Tibial nerve (tissue), 4 donors: ENCODE measurements at regions not wholly inside any gene's neighbourhood (a gene's known extent, or its start where the extent isn't known, plus 50 kb on each side); places are given as distances from the start of the nearest gene placed in this dataset.

ENCODE experiments used
- DNase-seq, 2 donors: peaks; one replicate each; pipeline ENCODE4 v3.0.0-alpha.2; 2019; ENCODE audit warnings: low spot score in 2 of 2
- H3K27ac ChIP-seq, 4 donors: fragments of 200-600 bp; sonication (generic) in 3 of 4; one replicate each; pipeline ENCODE4 v1.5.1; 2017 to 2019; ENCODE audit warnings: mild to moderate bottlenecking in 1 of 4
- H3K27me3 ChIP-seq, 2 donors: fragments of 200-600 bp; sonication (generic) in 1 of 2; one replicate each; pipeline versions ENCODE4 v1.5.1 to v1.6.0; 2017 to 2019
- H3K36me3 ChIP-seq, 3 donors: fragments of 200-600 bp; sonication (generic); one replicate each; pipeline ENCODE4 v1.5.1; 2018 to 2019
- H3K4me1 ChIP-seq, 4 donors: fragments of 200-600 bp; sonication (generic) in 3 of 4; one replicate each; pipeline ENCODE4 v1.5.1; 2017 to 2019
- H3K4me3 ChIP-seq, 4 donors: fragments of 200-600 bp; sonication (generic) in 3 of 4; one replicate each; pipeline ENCODE4 v1.5.1; 2017 to 2019; ENCODE audit warnings: mild to moderate bottlenecking in 1 of 4, moderate library complexity in 1 of 4
- H3K9me3 ChIP-seq, 4 donors: fragments of 200-600 bp; sonication (generic) in 3 of 4; one replicate each; pipeline ENCODE4 v1.5.1; 2017 to 2019
- EP300 ChIP-seq, 2 donors: sonication (generic); formaldehyde crosslinking; IDR thresholded peaks; one replicate each; pipeline ENCODE4 v1.6.1; 2017; ENCODE audit warnings: antibody characterized with exemption in 2 of 2, mild to moderate bottlenecking in 1 of 2
- POLR2A ChIP-seq, 2 donors: fragments of 450-650 bp; IDR thresholded peaks; one replicate each; pipeline ENCODE4 v1.6.1; 2017; ENCODE audit warnings: antibody characterized with exemption in 2 of 2, mild to moderate bottlenecking in 2 of 2, moderate library complexity in 2 of 2
- WGBS, 2 donors: methylation state at CpG; one replicate each; pipeline ENCODE4 v1.1.5; 2018; 5-methylcytosine and 5-hydroxymethylcytosine counted together
- TF ChIP-seq, protein P1 (sequence below), 5 experiments: fragments of 200-600 bp in 3 of 5; fragments of 450-650 bp in 2 of 5; sonication (generic) in 3 of 5; IDR thresholded peaks; one replicate each; pipeline ENCODE4 v1.5.1; 2016 to 2019; ENCODE audit warnings: antibody characterized with exemption in 5 of 5, mild to moderate bottlenecking in 3 of 5, moderate library complexity in 2 of 5

DNA sequence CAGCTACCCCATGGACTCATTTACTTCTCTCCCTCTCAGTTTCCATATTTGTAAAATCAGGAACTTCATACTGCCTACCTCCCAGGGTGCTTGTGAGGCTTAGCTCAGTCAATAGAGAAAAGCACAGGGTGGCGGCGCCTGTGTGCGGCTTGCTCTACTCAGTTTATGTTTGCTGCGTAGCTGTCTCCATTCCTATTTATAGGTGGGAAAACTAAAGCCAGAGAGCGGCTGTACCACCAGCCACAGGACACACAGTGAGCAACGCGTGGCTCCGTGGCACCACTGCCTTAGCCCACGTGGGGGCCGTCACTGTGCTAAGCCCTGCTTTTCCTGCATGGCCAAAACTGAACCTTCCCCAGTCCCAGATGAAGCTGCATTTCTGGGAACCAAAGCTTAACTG, 292.4 kb downstream of the TEX29 start:
- Histone ChIP-seq H3K4me1 (no peaks in the 10 kb centered on the region), H3K27ac (no peak overlapping the region), H3K27me3 (no peaks in the 10 kb centered on the region), H3K36me3 (no peaks in the 10 kb centered on the region), H3K4me3 (no peak overlapping the region), H3K9me3 (no peaks in the 10 kb centered on the region)
- DNase-seq: no peak
- TF ChIP-seq EP300 (IDR thresholded peaks at IDR 0.05) (no peak), POLR2A (IDR thresholded peaks at IDR 0.05) (no peak)
- TF ChIP-seq, protein P1, sequence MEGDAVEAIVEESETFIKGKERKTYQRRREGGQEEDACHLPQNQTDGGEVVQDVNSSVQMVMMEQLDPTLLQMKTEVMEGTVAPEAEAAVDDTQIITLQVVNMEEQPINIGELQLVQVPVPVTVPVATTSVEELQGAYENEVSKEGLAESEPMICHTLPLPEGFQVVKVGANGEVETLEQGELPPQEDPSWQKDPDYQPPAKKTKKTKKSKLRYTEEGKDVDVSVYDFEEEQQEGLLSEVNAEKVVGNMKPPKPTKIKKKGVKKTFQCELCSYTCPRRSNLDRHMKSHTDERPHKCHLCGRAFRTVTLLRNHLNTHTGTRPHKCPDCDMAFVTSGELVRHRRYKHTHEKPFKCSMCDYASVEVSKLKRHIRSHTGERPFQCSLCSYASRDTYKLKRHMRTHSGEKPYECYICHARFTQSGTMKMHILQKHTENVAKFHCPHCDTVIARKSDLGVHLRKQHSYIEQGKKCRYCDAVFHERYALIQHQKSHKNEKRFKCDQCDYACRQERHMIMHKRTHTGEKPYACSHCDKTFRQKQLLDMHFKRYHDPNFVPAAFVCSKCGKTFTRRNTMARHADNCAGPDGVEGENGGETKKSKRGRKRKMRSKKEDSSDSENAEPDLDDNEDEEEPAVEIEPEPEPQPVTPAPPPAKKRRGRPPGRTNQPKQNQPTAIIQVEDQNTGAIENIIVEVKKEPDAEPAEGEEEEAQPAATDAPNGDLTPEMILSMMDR (IDR thresholded peaks at IDR 0.05): no peak
- 92 to 93% methylated on average over 10 of the region's 10 CpGs for WGBS, 2 donors

DNA sequence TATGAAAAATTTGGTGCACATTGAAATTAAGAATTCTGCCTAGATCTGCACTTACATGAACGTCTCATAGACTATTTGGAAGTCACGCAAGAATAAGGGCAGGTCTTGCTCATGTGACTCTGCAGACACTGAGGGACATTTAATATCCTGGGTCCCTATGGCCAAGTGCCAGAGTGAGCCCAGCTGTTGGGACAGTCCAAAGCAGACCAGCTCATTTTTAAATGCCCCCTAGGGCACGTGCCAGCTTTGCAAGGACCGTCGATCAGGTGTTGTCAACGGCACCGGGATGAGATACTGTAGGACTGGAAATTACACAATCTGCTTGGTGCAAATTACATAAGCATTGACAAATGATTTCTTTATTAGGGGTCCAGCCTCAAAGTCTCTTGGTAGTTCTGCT, 293.6 kb downstream of the TEX29 start:
- no peak overlapping the region for H3K4me3 ChIP-seq
- WGBS, 2 donors: 70 to 80% methylated on average over 7 of the region's 7 CpGs
- no peaks in the 10 kb centered on the region for H3K36me3 ChIP-seq
- TF ChIP-seq POLR2A (IDR thresholded peaks at IDR 0.05) (no peak), EP300 (IDR thresholded peaks at IDR 0.05) (no peak)
- TF ChIP-seq, protein P1 (IDR thresholded peaks at IDR 0.05): no peak
- no peaks in the 10 kb centered on the region for H3K27me3 ChIP-seq
- no peaks in the 10 kb centered on the region for H3K9me3 ChIP-seq
- no peak overlapping the region for H3K27ac ChIP-seq
- DNase-seq: no peak
- no peaks in the 10 kb centered on the region for H3K4me1 ChIP-seq

DNA sequence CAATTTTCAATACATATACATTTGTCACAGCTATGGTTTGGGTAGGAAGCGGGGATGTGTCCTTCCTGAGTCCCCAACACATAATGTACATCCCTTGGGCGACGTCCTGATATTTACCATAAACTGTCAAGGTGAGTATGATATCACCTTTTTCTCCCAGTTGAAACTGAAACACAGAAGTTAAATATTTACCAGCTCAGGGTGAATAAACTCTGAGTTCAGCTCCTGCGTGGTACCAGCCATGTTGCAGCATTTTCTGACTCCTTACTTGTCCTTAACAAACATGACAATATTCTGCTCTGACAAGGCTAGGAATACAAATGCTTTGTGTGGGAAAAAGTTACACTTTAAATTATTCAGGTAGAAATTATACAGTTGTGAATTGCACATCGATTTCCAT, 294.2 kb downstream of the TEX29 start:
- Histone ChIP-seq H3K27me3 (no peaks in the 10 kb centered on the region), H3K36me3 (no peaks in the 10 kb centered on the region), H3K4me1 (no peaks in the 10 kb centered on the region), H3K9me3 (no peaks in the 10 kb centered on the region), H3K4me3 (no peak overlapping the region), H3K27ac (no peak overlapping the region)
- no peak for TF ChIP-seq EP300 (IDR thresholded peaks at IDR 0.05)
- TF ChIP-seq, protein P1 (IDR thresholded peaks at IDR 0.05): no peak
- no peak for TF ChIP-seq POLR2A (IDR thresholded peaks at IDR 0.05)
- no peak for DNase-seq
- 88 to 91% methylated on average over 5 of the region's 5 CpGs for WGBS, 2 donors

DNA sequence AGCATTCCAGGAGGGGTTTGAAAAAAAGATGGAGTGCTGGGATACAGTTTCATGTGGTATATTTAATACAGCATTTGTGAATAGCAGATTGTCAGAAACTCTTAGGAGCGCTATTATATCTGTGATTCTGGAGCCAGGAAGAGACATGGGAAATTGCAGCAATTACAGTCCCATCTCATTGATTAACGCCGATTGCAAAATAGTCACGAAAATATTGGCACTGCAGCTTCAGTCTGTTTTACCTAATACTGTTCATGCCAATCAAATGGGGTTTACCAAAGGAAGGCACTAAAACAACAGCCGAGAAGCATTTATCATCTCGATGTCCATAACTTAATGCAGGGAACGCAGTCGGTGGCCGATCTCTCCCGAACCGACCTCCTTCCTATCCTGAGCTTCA, 295.8 kb downstream of the TEX29 start:
- WGBS, 2 donors: 74 to 79% methylated on average over 11 of the region's 11 CpGs
- Histone ChIP-seq H3K9me3 (no peaks in the 10 kb centered on the region), H3K27ac (no peak overlapping the region), H3K4me3 (no peak overlapping the region), H3K27me3 (no peaks in the 10 kb centered on the region), H3K36me3 (no peaks in the 10 kb centered on the region), H3K4me1 (no peaks in the 10 kb centered on the region)
- TF ChIP-seq EP300 (IDR thresholded peaks at IDR 0.05): no peak
- no peak for TF ChIP-seq POLR2A (IDR thresholded peaks at IDR 0.05)
- no peak for DNase-seq

DNA sequence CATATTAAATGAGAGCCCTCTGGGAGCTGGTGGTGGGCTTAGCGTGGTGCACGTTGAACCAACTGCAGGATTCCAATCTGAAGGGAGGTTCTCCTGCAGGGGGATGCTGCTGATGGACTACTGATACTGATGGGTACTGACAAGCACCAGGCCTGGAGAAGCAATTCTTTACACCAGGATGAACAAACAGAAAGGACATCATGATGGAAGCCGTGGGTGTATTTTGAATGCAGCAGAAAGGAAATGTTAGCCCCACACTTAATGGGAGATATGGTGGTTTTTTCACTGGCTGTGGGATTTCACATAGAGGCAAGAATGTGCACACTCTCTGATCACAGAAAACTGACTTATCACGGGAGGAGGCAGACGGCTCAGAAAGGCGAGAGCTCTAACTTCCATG, 299.7 kb downstream of the TEX29 start:
- Histone ChIP-seq H3K36me3 (no peaks in the 10 kb centered on the region), H3K4me1 (no peaks in the 10 kb centered on the region), H3K27ac (no peak overlapping the region), H3K4me3 (no peak overlapping the region), H3K9me3 (peaks cover 0 to 4% (median 0%) of the 10 kb centered on the region in 4 donors), H3K27me3 (no peaks in the 10 kb centered on the region)
- no peak for DNase-seq
- TF ChIP-seq, protein P1 (IDR thresholded peaks at IDR 0.05): no peak
- no peak for TF ChIP-seq POLR2A (IDR thresholded peaks at IDR 0.05)
- TF ChIP-seq EP300 (IDR thresholded peaks at IDR 0.05): no peak
- 79 to 85% methylated on average over 6 of the region's 6 CpGs for WGBS, 2 donors

DNA sequence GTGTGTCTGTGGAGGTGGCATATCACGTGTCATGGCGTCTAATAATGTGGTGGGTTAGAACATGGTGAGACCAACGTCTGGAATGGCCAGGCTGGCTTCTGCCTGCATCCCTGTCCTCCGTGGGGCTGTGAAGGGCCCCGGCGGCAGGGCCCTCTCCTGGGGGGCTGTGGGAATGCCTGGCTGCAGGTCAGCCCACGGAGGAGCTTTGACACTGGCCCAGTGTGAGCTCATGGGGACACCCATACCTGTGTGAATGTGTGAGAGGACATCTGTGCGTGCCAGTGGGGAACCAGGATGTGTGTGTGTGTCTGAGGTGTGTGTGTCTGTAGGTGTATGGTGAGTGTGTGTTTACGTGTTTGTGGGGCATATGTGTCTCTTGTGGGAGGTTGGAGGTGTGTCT, 300.1 kb downstream of the TEX29 start:
- Histone ChIP-seq H3K4me3 (no peak overlapping the region), H3K27me3 (no peaks in the 10 kb centered on the region)
- no peak for DNase-seq

More for the DNA sequence above, 300.1 kb downstream of the TEX29 start:
- Histone ChIP-seq H3K9me3 (peaks cover 0 to 4% (median 0%) of the 10 kb centered on the region in 4 donors), H3K36me3 (no peaks in the 10 kb centered on the region), H3K27ac (no peak overlapping the region), H3K4me1 (no peaks in the 10 kb centered on the region)
- TF ChIP-seq, protein P1 (IDR thresholded peaks at IDR 0.05): no peak
- no peak for TF ChIP-seq EP300 (IDR thresholded peaks at IDR 0.05)
- no peak for TF ChIP-seq POLR2A (IDR thresholded peaks at IDR 0.05)
- WGBS, 2 donors: 86 to 88% methylated on average over 9 of the region's 9 CpGs
